ENCODE measurements at regions not wholly inside any gene's neighbourhood (a gene's known extent, or its start where the extent isn't known, plus 50 kb on each side); places are given as distances from the start of the nearest gene placed in this dataset.

DNA sequence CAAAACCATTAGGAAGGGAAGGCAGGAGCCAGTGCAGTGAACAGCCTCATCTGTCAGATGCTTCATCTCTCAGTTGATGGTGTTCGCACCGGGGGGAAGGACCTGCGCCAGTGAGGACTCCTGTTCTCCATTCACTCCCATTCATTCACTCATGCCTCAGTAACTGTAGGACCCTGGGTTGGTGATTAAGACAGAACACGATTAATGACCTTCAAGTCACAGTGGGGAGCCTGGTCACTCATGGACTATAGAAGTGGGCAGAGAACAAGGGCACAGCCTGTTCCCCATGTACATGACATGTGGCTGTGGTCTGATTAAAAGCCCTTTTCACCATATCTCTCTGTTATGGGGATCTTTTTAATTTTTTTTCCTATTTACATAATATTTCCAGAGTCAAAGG lies 113.3 kb downstream of the RPS12 start:
- Histone ChIP-seq H2BK5ac (ENCODE audit: low read depth, low read length, poor library complexity, severe bottlenecking) (no peak overlapping the region), H3K9me3 (ENCODE audit: control insufficient read depth, insufficient read depth, low read length) (no peaks in the 10 kb centered on the region), H2AK9ac (replicated peaks; ENCODE audit: low read depth, low read length, poor library complexity) (no peak overlapping the region), H2BK15ac (ENCODE audit: low read depth, low read length) (no peak overlapping the region), H3K79me1 (ENCODE audit: low read depth in 1 of 2, low read length in 2 of 2) (no peaks in the 10 kb centered on the region), H2AK5ac (ENCODE audit: low read depth, low read length) (no peak overlapping the region), H3K27ac (ENCODE audit: insufficient read depth, low read length) (no peak overlapping the region), H3K14ac (replicated peaks; ENCODE audit: low read depth, low read length) (no peak overlapping the region), H3K27me3 (ENCODE audit: control insufficient read depth, insufficient read depth, low read length) (no peaks in the 10 kb centered on the region), H3K9ac (ENCODE audit: low read depth, low read length) (no peak overlapping the region), H2BK20ac (ENCODE audit: low read depth, low read length) (no peak overlapping the region), H3K23ac (ENCODE audit: low read depth, low read length) (no peak overlapping the region), H3K18ac (ENCODE audit: low read depth, low read length) (no peak overlapping the region), H4K5ac (ENCODE audit: low read depth, low read length) (no peak overlapping the region), H3K4me1 (ENCODE audit: control insufficient read depth, insufficient read depth, low read length) (peaks cover 3% of the 10 kb centered on the region), H2BK120ac (ENCODE audit: low read depth, low read length) (no peak overlapping the region), H4K20me1 (ENCODE audit: insufficient read depth, low read length) (no peaks in the 10 kb centered on the region), H3K4ac (ENCODE audit: low read depth, low read length) (no peak overlapping the region), H3K56ac (ENCODE audit: extremely low read depth, insufficient read depth, low read length) (no peak overlapping the region), H3K4me2 (ENCODE audit: low read depth, low read length) (no peak overlapping the region), H3K36me3 (ENCODE audit: control insufficient read depth, insufficient read depth, low read length) (no peaks in the 10 kb centered on the region), H4K8ac (ENCODE audit: low read depth in 2 of 2, low read length in 2 of 2) (no peak overlapping the region), H2AFZ (replicated peaks; ENCODE audit: low read length, poor library complexity) (no peak overlapping the region), H3K9me1 (ENCODE audit: insufficient read depth, low read length) (no peaks in the 10 kb centered on the region), H3K4me3 (ENCODE audit: insufficient read depth, low read depth, low read length) (no peak overlapping the region), H4K91ac (ENCODE audit: insufficient read depth, low read depth, low read length) (no peak overlapping the region)
- DNase-seq (no peak), ATAC-seq (ENCODE audit: low read depth) (no peak)
- in situ Hi-C loops (cut with MboI; ENCODE audit: low sequenced_read_pairs), result no loop called here
- intact Hi-C loops (cut with micrococcal nuclease), result no loop called here
- dilution Hi-C loops (cut with HindIII; ENCODE audit: low sequenced_read_pairs, unreplicated experiment), result no loop called here
- WGBS, 2 experiments (ENCODE audit: extremely low coverage in 2 of 2, insufficient read length in 1 of 2), result 81% methylated on average over 3 of the region's 4 CpGs; no CpG with 5 or more reads in 1 of the 2 experiments
- ChIA-PET CTCF (interaction anchor here (0.5 kb wide), 1 partner anchor 104 kb away, joined by 3 read pairs; no protein-coding TSS in a partner anchor), POLR2A (ENCODE audit: unreplicated experiment) (no interaction called here)
- TF ChIP-seq BHLHE40 (IDR thresholded peaks at IDR 0.05; ENCODE audit: low read depth, low read length) (no peak), MXI1 (IDR thresholded peaks at IDR 0.05; ENCODE audit: borderline replicate concordance, low read depth, low read length) (no peak), MAZ (IDR thresholded peaks at IDR 0.05; ENCODE audit: borderline replicate concordance, low read depth, low read length) (no peak), CEBPB (IDR thresholded peaks at IDR 0.05; ENCODE audit: low read depth, low read length) (no peak), MAFK (IDR thresholded peaks at IDR 0.05; ENCODE audit: low read depth, low read length) (no peak), FOS (IDR thresholded peaks at IDR 0.05; ENCODE audit: low read depth, low read length) (no peak), RAD21 (IDR thresholded peaks at IDR 0.05; ENCODE audit: low read length) (no peak), NFE2L2 (IDR thresholded peaks at IDR 0.05; ENCODE audit: low read depth, low read length) (no peak), POLR2A (IDR thresholded peaks at IDR 0.05; ENCODE audit: low read depth, low read length) (no peak), RCOR1 (IDR thresholded peaks at IDR 0.05; ENCODE audit: insufficient replicate concordance, low read length) (no peak), SMC3 (IDR thresholded peaks at IDR 0.05; ENCODE audit: low read depth, low read length) (no peak), RFX5 (IDR thresholded peaks at IDR 0.05; ENCODE audit: low read depth, low read length) (no peak), CHD1 (IDR thresholded peaks at IDR 0.05; ENCODE audit: low read depth, low read length) (no peak)
- TF ChIP-seq, protein P1, sequence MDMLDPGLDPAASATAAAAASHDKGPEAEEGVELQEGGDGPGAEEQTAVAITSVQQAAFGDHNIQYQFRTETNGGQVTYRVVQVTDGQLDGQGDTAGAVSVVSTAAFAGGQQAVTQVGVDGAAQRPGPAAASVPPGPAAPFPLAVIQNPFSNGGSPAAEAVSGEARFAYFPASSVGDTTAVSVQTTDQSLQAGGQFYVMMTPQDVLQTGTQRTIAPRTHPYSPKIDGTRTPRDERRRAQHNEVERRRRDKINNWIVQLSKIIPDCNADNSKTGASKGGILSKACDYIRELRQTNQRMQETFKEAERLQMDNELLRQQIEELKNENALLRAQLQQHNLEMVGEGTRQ (IDR thresholded peaks at IDR 0.05; ENCODE audit: low read depth, low read length), result no peak
- TF ChIP-seq, protein P2, sequence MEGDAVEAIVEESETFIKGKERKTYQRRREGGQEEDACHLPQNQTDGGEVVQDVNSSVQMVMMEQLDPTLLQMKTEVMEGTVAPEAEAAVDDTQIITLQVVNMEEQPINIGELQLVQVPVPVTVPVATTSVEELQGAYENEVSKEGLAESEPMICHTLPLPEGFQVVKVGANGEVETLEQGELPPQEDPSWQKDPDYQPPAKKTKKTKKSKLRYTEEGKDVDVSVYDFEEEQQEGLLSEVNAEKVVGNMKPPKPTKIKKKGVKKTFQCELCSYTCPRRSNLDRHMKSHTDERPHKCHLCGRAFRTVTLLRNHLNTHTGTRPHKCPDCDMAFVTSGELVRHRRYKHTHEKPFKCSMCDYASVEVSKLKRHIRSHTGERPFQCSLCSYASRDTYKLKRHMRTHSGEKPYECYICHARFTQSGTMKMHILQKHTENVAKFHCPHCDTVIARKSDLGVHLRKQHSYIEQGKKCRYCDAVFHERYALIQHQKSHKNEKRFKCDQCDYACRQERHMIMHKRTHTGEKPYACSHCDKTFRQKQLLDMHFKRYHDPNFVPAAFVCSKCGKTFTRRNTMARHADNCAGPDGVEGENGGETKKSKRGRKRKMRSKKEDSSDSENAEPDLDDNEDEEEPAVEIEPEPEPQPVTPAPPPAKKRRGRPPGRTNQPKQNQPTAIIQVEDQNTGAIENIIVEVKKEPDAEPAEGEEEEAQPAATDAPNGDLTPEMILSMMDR (conservative IDR thresholded peaks at IDR 0.05; ENCODE audit: low read depth, low read length), result no peak
- TF ChIP-seq, protein P3, sequence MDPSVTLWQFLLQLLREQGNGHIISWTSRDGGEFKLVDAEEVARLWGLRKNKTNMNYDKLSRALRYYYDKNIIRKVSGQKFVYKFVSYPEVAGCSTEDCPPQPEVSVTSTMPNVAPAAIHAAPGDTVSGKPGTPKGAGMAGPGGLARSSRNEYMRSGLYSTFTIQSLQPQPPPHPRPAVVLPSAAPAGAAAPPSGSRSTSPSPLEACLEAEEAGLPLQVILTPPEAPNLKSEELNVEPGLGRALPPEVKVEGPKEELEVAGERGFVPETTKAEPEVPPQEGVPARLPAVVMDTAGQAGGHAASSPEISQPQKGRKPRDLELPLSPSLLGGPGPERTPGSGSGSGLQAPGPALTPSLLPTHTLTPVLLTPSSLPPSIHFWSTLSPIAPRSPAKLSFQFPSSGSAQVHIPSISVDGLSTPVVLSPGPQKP (IDR thresholded peaks at IDR 0.05; ENCODE audit: borderline replicate concordance, low read depth, low read length), result no peak
- no TSS peak for BruUV-seq (replicated peaks)

All from IMR-90 (cell line).